KMS-11 (cell line): ENCODE measurements at regions not wholly inside any gene's neighbourhood (a gene's known extent, or its start where the extent isn't known, plus 50 kb on each side); places are given as distances from the start of the nearest gene placed in this dataset.

Experiments used
- H2AFZ ChIP-seq: fragments of 200-600 bp; sonication (generic); 2 replicates; pipeline ENCODE4 v1.6.1; 2016; ENCODE audit warnings: antibody characterized with exemption, mixed run types, low read depth
- H3K27ac ChIP-seq: fragments of 200-600 bp; sonication (generic); 2 replicates; pipeline ENCODE4 v1.6.1; 2016; ENCODE audit warnings: mild to moderate bottlenecking, mixed run types
- H3K27me3 ChIP-seq: fragments of 200-600 bp; sonication (generic); 2 replicates; pipeline ENCODE4 v1.6.1; 2017; ENCODE audit warnings: mild to moderate bottlenecking, low read depth, mixed run types, moderate library complexity; ENCODE audit not compliant: insufficient read depth
- H3K36me3 ChIP-seq: fragments of 200-600 bp; sonication (generic); 2 replicates; pipeline ENCODE4 v1.6.1; 2017; ENCODE audit warnings: mild to moderate bottlenecking, mixed run types; ENCODE audit not compliant: insufficient read depth
- H3K4me1 ChIP-seq: fragments of 200-600 bp; sonication (generic); 2 replicates; pipeline ENCODE4 v1.6.1; 2016; ENCODE audit warnings: mild to moderate bottlenecking, low read depth, mixed run types; ENCODE audit not compliant: poor library complexity, severe bottlenecking
- H3K4me2 ChIP-seq: fragments of 200-600 bp; sonication (generic); 2 replicates; pipeline ENCODE4 v1.7.0; 2016; ENCODE audit warnings: mild to moderate bottlenecking, mixed run types
- H3K4me3 ChIP-seq: fragments of 200-600 bp; sonication (generic); IDR thresholded peaks from 2 replicates; pipeline ENCODE4 v1.6.1; 2017; ENCODE audit warnings: low read depth, low read length, mixed read lengths; ENCODE audit not compliant: insufficient read depth
- H3K79me2 ChIP-seq: fragments of 200-600 bp; sonication (generic); 2 replicates; pipeline ENCODE4 v1.6.1; 2016; ENCODE audit warnings: low read depth, mixed run types; ENCODE audit not compliant: insufficient read depth
- H3K9ac ChIP-seq: fragments of 200-600 bp; sonication (generic); 2 replicates; pipeline ENCODE4 v1.6.1; 2016; ENCODE audit warnings: mild to moderate bottlenecking, mixed run types
- H4K20me1 ChIP-seq: fragments of 200-600 bp; sonication (generic); 2 replicates; pipeline ENCODE4 v1.6.1; 2016; ENCODE audit warnings: mild to moderate bottlenecking, mixed run types; ENCODE audit not compliant: insufficient read depth
- CTCF ChIP-seq: fragments of 200-600 bp; sonication (generic); conservative IDR thresholded peaks from 2 replicates; pipeline ENCODE4 v1.6.1; 2017; ENCODE audit warnings: low read depth, mild to moderate bottlenecking, antibody characterized with exemption, low read length, moderate library complexity, mixed read lengths

- Histone ChIP-seq H2AFZ (no peak overlapping the region), H3K9ac (no peak overlapping the region), H3K4me2 (no peak overlapping the region), H3K36me3 (no peaks in the 10 kb centered on the region), H3K4me3 (no peak overlapping the region), H3K27me3 (no peaks in the 10 kb centered on the region), H3K27ac (no peak overlapping the region), H3K79me2 (no peaks in the 10 kb centered on the region), H3K4me1 (no peaks in the 10 kb centered on the region), H4K20me1 (no peaks in the 10 kb centered on the region)
- TF ChIP-seq CTCF, result no peak
These were observed 581.0 kb downstream of the REEP3 start for GRCh38 chr10:64102264-64102633.

- no peak overlapping the region for H3K4me3 ChIP-seq
- H3K4me2 ChIP-seq, result no peak overlapping the region
- no peaks in the 10 kb centered on the region for H3K27me3 ChIP-seq
- no peaks in the 10 kb centered on the region for H4K20me1 ChIP-seq
- H2AFZ ChIP-seq, result no peak overlapping the region
- H3K9ac ChIP-seq, result no peak overlapping the region
- H3K27ac ChIP-seq, result no peak overlapping the region
- no peak for TF ChIP-seq CTCF
- no peaks in the 10 kb centered on the region for H3K4me1 ChIP-seq
- no peaks in the 10 kb centered on the region for H3K79me2 ChIP-seq
- H3K36me3 ChIP-seq, result no peaks in the 10 kb centered on the region
These were observed 581.7 kb downstream of the REEP3 start for GRCh38 chr10:64102916-64103315.

GRCh38 chr10:64103750-64104470, 582.7 kb downstream of the REEP3 start:
- no peaks in the 10 kb centered on the region for H4K20me1 ChIP-seq
- H3K4me3 ChIP-seq, result no peak overlapping the region
- H3K4me2 ChIP-seq, result no peak overlapping the region
- H3K27ac ChIP-seq, result no peak overlapping the region
- H3K4me1 ChIP-seq, result no peaks in the 10 kb centered on the region
- no peaks in the 10 kb centered on the region for H3K27me3 ChIP-seq
- H3K36me3 ChIP-seq, result no peaks in the 10 kb centered on the region
- no peak for TF ChIP-seq CTCF
- H3K9ac ChIP-seq, result no peak overlapping the region
- H3K79me2 ChIP-seq, result no peaks in the 10 kb centered on the region
- no peak overlapping the region for H2AFZ ChIP-seq

DNA sequence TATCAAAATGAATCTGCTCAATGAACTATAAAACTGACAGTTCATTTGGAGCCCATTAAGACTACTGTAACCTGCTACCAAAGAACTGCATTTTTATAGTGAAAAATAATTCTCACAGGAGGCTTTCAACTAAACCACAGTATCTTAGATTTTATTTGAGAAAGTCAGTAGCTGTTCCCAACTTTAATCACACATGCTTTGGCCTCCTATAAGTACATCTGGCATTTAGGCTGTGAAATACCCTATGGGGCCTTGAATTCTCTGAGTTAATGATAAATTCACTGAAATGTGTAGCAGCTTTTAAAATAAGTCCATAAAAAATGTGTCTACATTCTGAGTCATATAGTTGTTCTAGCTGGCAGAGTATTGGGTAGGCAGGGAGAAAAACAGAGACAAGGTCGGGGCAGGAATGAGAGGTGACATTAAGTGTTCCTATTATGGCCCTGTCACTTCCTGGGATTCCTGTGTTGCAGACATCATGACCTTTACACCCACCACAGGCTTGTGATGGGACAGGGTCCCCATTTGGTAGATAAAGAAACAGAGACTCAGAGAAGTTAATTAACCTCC, 588.8 kb downstream of the REEP3 start:
- Histone ChIP-seq H3K9ac (no peak overlapping the region), H3K79me2 (no peaks in the 10 kb centered on the region), H3K27ac (no peak overlapping the region), H3K4me3 (no peak overlapping the region), H3K36me3 (no peaks in the 10 kb centered on the region), H3K4me2 (no peak overlapping the region), H3K27me3 (no peaks in the 10 kb centered on the region), H3K4me1 (no peaks in the 10 kb centered on the region), H2AFZ (no peak overlapping the region), H4K20me1 (no peaks in the 10 kb centered on the region)
- no peak for TF ChIP-seq CTCF
